ENCODE measurements at regions not wholly inside any gene's neighbourhood (a gene's known extent, or its start where the extent isn't known, plus 50 kb on each side); places are given as distances from the start of the nearest gene placed in this dataset.

DNA sequence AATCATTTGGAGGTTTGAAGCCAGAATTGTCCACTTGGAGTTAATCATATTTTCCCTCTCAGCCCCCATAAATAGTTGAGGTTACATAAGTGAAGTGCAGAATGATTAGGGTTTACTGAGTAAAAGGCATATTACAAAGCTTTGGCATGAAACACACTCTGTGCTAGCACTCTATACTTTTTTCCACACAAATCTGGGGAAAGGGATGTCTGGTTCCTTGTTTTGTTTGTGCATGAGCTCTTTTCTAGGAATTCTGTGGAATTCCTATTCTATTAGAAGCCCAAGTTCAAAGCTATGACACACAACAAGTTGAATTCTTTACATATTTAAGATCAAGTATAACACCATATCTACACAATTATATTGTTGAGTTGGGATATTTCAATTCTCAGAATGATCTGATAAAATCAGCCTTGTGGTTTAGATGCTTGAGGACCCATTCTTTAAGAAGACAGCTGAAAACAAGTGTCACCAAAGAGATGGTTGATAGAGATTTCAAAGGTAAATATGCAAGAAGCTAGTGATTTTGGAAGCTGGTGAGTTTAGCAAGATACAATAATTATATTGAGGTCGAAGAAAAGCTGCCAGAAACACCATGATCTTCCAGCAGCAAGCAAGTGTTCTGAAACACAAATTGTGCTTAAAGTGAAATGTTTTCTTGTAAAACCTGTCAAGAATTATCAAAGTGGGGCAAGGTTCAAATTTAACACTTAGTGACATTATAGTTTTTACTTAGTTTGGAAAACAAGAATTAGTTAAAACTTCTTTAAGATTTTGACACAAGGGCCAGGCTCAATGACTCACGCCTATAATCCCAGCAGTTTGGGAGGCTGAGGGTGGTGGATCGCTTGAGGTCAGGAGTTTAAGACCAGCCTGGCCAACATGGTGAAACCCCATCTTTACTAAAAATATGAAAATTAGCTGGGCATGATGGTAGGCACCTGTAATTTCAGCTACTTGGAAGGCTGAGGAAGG is 122.6 kb downstream of the INHBA start:
- peak; percentile 93 for DNase-seq (ENCODE audit: low read depth)

DNA sequence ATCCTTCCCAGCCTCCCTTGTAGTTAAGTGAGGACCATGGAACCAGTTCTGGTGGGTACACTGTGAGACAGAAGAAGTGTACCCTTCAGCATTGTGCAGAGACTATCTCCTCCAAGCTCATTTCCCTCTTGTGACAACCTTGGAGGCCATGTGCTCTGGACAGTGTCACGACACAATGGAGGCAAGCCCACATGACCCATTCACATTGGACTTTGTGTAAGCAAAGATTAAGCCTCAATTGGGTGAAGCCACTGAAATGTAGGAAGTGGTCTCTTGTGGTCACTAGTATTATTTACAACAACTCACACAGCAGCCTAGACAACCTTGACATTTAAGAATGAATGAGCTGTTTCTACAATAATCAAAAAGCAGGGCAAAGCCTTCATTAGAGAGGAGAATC is 124.2 kb downstream of the INHBA start:
- DNase-seq (ENCODE audit: low read depth), result peak; percentile 34

DNA sequence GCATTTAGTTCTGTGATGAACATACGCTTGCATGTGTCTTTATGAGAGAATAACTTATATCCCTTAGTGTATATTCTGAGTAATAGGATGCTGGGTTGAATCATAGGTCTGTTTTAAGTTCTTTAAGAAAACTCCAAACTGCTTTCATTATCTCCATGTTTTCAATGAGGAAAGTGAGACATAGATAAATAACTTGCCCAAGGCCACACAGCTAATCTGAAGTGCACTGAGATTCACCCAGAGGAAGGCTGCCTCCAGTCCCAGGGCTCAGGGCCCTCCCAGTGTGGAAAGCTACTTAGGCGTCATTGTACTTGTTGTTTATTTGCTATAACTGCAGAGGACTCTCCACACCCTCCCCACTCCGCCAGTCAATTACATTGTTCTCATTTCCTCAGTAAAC is 126.7 kb downstream of the INHBA start:
- no peak for DNase-seq (ENCODE audit: low read depth)

DNA sequence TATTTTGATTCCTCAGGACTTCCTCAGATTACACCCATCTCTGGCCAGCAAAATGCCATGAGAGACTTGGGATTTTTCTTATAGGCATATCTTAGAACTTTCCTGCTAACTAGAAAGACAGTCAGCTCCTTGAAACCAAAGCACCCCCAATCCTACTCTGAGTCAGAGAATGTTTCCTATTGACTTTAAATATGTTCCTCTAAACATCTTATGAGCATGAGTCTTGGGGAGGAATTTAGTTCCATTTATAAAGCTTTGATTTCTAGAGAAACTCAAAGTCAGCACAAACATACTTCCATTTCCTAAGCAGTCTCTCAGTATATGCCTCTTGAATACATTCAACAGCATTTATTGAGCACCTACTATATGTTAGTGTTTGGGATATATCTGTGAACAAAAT is 128.5 kb downstream of the INHBA start:
- peak; percentile 61 for DNase-seq (ENCODE audit: low read depth)

DNA sequence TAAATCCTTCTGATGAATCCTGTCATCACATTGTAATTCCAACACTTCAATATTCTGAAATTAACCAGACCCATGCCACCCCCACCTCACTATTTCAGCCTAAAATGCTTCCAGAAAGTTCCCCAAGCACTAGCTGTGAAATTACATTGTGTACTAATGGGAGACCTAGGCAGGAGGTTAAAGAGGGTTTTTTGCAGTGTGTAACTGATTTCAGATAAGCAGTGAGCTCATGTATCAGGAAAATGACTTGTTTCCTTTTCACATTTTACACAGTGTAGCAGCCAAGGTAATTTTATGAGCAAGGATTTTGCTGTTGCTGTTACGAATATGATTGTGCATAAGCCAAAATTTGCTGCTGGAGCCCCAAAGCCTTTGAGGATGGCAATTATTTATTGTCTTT is 129.0 kb downstream of the INHBA start:
- DNase-seq (ENCODE audit: low read depth), result no peak

DNA sequence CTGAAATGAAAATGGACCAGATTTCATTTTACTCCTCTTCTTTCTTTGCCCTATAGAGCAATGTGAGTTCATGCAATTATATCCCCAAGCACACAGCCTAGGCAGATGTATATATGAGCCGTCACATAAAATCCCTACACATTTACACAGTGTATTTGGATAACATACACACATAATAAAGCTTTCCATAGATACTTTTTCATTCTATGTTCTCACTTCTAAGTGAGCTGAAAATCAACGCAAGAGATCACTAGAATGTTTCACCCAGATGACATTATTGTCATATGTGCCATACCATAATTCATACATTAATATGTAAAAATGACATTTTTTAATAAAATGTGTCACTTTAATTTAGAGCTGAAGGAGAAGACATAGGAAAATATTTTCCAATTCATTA is 129.4 kb downstream of the INHBA start:
- no peak for DNase-seq (ENCODE audit: low read depth)

DNA sequence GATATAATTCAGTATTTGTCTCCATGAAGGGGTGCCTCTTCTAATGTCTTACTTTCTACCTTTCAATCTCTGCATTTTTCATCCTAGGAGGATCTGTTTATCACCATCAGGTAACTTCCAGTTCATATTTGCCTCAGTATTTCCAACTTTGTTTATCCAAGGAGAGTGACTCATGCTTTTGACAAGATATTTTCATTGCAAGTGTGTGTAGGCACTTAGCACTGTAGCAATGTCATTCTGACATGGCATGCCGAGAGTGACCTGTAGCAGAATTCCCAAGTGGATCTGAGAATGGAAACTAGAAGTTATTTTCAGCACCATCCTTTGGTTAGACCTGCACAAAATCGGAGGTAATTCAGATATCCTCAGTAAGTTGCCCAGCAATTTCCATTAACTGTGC is 129.9 kb downstream of the INHBA start:
- peak; percentile 66 for DNase-seq (ENCODE audit: low read depth)

DNA sequence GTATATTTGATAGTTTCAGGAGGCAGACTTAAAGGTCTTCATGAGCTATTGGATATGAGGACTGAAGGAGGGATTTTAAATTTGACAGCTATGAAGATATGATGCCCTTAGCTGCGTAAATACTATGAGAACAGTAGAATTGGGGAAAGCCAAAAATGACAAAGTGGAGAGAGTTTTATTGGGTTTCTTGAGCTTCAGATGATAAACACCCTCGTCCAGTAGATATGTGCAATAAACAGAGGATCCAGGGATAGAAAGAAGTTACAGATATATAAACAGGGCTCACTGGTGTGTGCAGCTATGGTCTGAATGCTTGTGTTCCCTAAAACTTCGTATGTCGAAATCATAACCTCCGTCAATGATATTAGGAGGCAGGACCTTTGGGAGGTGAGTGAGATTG is 131.3 kb downstream of the INHBA start:
- no peak for DNase-seq (ENCODE audit: low read depth)

DNA sequence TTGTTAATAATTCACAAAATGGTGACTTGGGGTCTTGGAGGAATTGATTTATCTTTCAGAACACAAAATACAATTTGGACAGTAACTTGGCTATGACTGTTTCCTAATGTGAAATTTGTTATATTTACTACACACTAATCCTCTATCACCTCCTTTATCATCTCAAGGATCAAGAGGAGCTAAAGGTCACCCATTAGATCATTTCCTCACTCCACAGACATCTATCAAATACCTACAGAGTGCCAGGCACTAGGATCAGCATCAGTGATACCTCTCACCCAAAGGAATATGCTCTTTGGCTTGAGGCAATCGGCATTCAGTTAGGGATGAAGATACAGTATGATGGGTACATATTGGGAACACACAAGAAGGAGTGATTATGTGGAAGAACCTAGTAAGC is 132.1 kb downstream of the INHBA start:
- DNase-seq (ENCODE audit: low read depth), result no peak

DNA sequence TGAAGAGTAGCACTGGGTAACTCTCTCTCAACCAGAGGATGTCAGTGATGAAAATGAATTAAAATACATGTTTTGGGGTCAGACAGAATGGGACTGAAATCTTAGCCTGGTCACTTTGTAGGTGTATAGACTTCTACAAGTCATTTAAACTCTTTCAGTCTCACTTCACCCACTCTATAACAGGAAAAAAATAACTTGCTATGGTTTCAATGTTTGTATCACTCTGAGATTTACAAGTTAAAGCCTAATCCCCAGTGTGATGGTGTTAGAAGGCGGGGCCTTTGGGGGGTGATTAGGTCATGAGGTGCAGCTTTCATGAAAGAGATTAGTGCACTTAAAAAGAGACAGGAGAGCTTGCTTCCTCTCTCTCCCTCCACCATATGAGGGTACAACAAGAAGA is 134.8 kb downstream of the INHBA start:
- no peak for DNase-seq (ENCODE audit: low read depth)

DNA sequence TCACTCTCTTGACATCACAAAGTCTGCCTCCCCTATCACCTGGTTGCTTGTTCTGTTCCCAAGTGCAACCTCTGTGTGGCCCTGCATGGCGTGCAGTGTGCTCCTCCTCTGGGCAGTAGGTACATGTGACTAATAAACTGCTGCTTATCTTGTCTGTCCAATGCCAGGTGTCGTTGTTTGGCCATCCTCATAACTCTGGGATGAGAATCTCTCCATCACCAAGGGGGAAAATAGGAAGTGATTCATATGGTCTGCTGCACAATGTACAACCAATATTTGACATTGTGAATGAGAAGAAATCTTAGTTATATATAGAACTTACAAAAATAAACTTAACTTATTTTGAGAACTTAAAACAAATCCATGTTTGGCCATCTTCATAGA is 135.2 kb downstream of the INHBA start:
- peak; percentile 76 for DNase-seq (ENCODE audit: low read depth)

DNA sequence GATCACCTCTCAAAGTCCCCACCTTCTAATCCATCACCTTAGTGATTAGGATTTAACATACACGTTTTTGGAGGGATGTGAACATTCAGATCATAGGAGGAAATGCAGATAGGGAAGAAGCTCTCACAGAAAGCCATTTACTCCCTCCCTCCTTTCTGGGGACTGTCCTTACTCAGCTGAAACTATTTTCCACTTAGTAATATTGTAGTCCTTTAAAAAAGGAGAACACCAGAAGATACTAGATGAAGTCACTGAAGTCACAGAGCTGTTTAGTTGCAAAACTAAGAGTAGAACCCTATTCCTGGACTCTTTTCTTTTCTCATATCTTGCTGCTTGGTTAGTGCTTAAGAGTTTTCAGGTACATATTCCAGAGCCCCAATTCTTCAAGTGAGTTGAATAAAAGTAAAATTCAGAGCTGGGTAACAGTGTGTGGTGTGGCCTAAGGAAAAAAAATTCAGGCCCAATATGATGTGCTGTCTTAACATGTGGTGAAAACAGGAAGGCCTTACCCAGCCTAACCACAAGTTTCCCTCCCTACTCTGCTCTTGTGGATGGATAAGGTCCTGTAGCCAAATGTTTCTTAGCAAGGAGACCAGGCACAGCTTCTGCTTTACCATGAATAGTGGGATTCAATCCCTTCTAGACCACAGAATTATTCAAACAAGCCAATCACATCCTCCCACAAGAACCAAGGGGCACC is 135.7 kb downstream of the INHBA start:
- peak; percentile 44 for DNase-seq (ENCODE audit: low read depth)

DNA sequence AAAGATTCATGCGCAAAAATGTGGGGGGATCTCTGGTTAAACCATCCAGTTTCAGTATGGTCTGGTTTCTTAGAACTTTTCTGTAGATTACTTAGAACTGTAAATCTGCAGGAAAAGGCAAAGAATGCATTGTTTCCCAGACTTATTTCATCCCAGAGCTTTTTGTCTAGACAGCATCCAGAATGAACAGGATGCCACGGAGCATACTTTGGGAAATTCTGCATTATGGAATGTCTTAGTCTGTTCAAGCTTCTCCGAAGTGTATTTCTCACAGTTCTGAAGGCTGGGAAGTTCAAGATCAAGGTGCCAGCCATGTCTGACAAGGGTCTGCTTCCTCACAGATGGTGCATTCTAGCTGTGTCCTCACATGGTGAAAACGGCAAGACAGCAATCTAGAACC is 136.3 kb downstream of the INHBA start:
- no peak for DNase-seq (ENCODE audit: low read depth)

DNA sequence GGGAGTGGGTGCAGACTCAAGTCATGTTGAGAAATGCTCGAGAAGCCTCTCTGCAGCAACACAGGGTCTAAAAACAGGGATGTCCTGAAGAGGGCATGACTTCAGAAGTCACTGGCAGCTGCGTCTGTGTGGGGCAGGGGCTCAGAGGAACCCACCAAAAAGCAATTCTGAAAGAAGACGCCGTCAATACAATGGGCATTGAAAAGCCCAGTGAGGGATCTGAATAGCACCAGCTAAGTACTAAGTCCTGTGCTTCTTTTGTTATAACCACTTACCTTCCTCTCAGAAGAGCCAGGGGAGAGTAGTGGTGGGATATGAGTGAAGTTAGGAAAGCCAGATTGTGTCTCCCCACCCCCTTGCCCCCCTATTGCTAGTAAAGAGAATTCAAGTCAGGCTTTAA is 137.2 kb downstream of the INHBA start:
- DNase-seq (ENCODE audit: low read depth), result no peak

DNA sequence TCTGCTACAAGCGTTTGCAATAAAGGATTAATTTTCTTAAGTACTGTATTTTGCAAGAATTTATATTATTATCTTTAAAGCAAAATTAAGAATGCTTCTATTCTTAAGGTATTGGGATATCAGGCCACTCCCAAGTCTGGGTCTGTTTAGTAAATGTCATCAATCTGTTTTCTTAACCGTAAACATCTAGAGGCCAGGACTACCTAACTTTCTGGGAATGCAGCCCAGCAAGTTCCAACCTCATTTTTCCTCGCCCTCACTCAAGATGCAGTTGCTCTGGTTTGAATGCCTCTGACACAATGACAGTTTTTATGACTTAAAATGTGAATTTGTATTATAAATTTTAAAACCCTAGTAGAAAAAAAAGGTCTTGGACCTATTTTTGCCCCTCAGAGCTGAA is 143.5 kb downstream of the INHBA start:
- no peak for DNase-seq (ENCODE audit: low read depth)

DNA sequence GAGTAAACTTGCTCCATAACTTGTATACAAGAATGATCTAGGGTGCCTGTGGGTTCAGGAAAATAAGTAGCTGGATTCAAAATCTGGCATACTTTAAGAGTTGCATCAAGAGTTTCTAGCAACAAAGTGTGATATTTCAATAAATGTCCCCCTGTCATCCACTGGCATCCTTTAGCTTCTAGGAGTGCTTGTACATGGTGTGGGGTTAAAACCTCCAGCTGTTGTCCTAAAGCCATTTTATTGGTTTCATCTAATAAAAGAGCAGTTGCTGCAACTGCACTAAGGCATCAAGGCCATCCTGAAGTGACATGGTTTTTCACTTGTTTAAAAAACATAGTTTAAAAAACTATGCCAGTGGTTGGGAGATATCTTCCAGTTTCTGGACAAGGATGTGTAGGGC is 148.4 kb downstream of the INHBA start:
- no peak for DNase-seq (ENCODE audit: low read depth)

DNA sequence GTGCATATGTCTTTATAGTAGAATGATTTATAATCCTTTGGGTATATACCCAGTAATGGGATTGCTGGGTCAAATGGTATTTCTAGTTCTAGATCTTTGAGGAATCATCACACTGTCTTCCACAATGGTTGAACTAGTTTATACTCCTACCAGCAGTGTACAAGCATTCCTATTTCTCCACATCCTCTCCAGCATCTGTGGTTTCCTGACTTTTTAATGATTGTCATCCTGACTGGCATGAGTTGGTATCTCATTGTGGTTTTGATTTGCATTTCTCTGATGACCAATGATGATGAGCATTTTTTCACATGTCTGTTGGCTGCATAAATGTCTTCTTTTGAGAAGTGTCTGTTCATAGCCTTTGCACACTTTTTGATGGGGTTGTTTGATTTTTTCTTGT is 152.8 kb downstream of the INHBA start:
- peak; percentile 76 for DNase-seq (ENCODE audit: low read depth)

DNA sequence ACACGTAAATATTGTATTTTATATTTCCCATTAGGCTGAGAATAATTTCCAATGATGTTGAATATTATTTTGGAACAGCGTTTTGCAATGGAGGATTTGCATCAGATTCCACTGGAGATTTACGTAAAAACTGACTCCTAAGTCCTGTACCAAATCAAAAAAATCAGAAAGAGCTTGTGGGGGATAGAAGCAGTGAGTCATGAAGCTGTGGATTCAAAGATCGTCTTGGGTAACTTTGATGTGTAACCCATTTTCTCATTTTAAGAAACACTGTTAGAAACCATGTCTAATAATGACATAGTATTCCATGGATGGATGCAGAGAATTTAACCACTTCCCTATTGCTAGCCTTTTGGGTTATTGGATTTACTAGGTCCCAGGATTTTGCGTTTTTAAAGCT is 158.6 kb downstream of the INHBA start:
- peak; percentile 39 for DNase-seq (ENCODE audit: low read depth)

DNA sequence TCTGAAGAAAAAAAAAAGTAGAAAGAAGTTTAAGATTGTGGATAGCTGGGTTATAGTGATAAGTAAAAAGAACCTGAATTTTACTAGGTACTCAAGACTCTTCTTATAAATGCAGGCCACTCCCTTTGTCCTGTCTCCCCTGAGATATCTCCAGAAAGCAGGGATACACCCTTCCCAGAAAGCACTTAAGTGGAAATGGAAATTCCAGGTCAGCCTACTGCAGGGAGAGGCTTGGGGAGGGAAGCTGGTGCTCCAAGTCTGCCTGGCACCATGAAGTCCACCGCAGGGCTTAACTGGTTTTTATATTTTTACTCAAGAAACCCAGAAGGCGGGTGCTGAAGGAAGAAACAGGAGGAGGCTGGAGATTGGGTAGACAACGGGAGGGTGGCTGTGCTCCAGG is 162.3 kb downstream of the INHBA start:
- no peak for DNase-seq (ENCODE audit: low read depth)

DNA sequence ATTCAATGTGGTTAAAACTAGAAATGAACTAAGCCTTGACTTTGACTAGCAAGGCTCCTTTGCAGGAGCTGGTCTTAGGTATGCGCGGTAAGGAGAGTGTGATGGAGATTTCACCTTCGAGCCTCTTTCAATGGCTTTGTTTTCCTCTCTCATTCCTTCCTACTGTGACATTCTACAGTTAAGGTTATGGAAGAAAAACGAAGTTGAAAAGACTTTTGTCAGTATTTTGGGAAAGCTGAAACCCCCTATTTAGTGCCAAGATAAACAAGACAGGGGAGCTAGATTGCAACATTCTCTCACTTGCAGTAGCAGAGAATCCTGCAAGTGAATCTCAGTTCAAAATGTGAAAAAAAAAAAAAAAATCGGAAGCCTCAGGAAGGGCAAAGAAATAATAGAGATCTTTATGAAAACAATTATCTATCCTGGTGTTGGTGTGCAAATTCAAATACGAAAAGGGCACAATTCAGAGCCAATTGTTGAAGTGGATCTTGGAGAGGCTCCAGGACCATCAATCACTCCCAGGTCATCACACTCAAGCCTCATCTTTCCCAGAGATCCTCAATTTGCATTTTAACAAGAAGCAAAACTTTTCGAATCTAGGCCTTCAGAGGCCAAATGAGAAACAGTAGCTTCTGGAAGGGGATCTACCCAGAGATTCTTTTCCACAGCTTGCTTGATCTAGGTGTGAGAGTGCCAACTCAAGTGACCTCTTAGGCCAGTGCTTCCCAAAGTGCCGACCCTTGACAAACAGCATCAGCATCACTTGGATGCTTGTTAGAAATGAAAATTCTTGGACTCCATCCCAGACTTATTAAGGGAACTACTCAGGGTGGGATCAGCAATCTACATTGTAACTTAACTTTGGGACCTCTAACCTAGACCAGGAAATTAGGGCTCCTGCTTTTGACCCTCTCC is 163.8 kb downstream of the INHBA start:
- DNase-seq (ENCODE audit: low read depth), result peak; percentile 9

DNA sequence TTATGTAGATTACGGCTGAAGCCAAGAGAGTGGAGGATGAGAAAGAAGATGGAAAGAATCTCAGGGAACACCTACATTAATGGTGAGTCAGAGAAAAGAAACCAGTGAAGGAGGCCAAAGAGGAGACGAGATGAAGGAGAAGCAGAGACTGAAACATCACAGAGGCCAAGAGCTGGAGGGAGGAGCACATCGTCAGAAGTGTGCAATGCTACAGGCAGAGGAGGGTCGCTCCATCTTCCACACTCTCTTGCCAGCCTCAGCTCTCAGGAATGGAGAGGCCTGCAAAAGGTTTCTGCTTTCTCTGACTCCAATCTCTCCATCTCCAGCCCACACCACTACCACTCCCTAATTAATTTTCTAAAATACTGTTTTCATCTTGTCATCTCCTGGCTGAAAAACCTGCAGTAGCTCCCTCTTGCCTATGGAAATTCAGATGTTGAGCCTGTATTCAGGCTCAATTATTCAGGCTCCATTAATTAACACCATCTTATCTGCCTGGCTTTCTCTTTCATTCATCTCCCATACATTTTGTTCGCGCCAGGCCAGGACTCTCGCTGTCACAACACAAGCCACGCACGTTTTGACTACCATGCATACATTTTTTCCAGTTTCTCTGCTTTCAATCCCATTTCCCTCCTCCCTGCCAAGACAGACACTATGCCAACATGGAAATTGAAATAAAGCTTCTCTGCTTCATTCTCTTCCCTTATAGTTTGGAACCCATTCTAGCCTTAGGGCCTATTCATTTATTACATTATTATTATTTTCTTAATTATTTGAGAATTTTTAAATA is 165.8 kb downstream of the INHBA start:
- DNase-seq (ENCODE audit: low read depth), result no peak

Data from LHCN-M2 (cell line).